Fibroblast of lung (primary cell): ENCODE measurements at regions not wholly inside any gene's neighbourhood (a gene's known extent, or its start where the extent isn't known, plus 50 kb on each side); places are given as distances from the start of the nearest gene placed in this dataset.

Experiments
- EZH2 ChIP-seq: IDR thresholded peaks from 2 replicates; pipeline ENCODE4 v1.5.1; 2012; ENCODE audit warnings: low read length, control low read depth, mild to moderate bottlenecking; ENCODE audit errors: missing control alignments
- TF ChIP-seq, protein P1 (sequence below), 2 donors: IDR thresholded peaks in 1 of 2; conservative IDR thresholded peaks in 1 of 2; 1 replicate in 1 of 2; 2 replicates in 1 of 2; pipeline ENCODE4 v1.5.1; 2011 to 2012; ENCODE audit warnings: low read length in 2 of 2, control low read depth in 1 of 2, inconsistent platforms in 1 of 2, low read depth in 1 of 2, mild to moderate bottlenecking in 1 of 2

- TF ChIP-seq, protein P1, sequence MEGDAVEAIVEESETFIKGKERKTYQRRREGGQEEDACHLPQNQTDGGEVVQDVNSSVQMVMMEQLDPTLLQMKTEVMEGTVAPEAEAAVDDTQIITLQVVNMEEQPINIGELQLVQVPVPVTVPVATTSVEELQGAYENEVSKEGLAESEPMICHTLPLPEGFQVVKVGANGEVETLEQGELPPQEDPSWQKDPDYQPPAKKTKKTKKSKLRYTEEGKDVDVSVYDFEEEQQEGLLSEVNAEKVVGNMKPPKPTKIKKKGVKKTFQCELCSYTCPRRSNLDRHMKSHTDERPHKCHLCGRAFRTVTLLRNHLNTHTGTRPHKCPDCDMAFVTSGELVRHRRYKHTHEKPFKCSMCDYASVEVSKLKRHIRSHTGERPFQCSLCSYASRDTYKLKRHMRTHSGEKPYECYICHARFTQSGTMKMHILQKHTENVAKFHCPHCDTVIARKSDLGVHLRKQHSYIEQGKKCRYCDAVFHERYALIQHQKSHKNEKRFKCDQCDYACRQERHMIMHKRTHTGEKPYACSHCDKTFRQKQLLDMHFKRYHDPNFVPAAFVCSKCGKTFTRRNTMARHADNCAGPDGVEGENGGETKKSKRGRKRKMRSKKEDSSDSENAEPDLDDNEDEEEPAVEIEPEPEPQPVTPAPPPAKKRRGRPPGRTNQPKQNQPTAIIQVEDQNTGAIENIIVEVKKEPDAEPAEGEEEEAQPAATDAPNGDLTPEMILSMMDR (conservative IDR thresholded peaks at IDR 0.05 in 1 of 2, IDR thresholded peaks at IDR 0.05 in 1 of 2; ENCODE audit: low read depth in 1 of 2, low read length in 2 of 2): no peak
- TF ChIP-seq EZH2: no peak
Measured at GRCh38 chr13:34413538-34414210, 528.4 kb upstream of the NBEA start.
